Islet precursor cell (in vitro differentiated cells): ENCODE measurements at regions not wholly inside any gene's neighbourhood (a gene's known extent, or its start where the extent isn't known, plus 50 kb on each side); places are given as distances from the start of the nearest gene placed in this dataset.
"Not testable (repeated sequence)": the region's sequence is repeated elsewhere in the genome, so short reads cannot be mapped to it uniquely, and the experiment has no call there.

Experiments
- DNase-seq: peaks from one replicate; pipeline ENCODE4 v3.0.0-alpha.2; 2018

DNA sequence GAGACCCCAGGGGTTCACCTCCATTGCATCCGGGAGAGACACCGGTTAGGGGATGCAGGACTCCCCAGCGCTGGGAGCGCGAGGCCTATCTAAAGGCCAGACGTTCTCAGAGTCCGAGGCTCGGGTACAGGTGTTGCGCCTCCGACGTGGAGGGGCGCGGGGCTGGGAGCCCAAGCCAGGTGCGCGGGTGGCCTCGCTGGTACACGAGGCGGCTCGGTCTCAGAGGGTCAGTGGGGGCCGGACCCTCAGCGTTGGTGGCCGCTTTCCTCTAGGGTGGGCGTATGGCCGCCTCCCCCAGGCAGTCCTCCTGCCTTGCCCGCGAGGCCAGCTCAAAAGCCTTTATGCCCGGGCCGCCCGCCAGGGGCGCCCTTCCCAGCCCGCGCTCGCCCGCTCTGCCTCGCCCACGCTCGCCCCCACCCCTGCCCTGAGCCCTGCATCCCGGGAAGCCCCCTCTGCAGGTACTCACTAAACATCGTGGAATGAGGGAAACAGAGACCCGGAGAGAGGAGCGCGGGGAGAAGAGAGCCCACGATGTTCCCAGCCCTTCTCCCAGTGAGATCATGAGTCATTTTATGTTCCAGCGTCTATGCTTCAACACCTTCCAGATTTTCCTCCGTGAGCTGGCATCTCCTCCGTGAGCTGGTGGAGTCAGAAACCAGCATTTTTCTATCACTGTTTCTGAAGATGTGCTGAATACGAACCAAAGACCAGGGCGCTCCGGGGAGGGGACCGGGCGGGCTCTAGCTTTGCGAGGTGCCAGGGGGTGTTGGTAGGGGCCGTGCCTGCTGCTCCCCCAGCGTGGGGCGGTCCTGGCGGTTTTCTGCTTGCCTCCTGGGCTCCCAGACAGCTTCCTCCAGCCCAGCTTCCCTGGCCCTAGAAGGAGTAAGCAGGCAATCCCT lies 73.8 kb downstream of the DIO3 start:
- DNase-seq: no peak

DNA sequence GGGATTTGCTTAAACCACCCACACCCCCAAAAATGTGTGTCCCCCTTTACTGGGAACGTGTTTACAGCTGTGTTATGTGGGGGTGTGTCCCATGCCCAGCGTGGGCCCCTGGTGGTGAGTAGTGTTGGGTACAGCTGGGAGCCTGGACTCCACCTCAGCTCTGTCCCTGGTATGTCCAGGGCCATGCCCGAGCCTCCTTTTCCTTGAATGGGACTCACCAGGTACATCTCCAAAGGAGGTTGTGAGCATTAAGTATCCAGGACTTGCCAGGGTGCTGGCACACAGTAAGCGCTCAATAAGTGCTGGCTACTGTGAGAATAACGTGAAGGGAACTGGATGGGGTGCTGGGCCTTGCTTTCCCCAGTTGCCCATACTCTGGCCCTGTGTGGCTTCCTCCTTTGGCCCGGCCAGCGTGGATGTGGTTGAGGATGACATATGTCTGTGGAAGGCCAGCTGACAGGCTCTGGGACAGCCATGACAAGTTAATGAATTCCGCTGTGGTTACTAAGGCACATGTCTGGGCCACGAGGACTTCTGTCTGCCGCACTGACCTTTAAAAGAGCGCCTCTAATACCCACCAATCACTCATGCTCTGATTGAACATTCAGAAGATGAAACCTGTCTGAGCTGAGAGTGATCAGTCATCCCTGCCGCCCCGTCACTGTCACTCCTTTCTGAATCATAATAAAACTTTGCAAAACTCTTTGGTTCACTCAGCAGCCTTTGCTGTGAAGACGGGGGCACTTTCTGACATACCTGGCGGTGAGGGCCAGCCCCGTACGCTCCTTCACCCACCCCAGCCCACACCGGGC lies 74.7 kb downstream of the DIO3 start:
- no peak for DNase-seq

DNA sequence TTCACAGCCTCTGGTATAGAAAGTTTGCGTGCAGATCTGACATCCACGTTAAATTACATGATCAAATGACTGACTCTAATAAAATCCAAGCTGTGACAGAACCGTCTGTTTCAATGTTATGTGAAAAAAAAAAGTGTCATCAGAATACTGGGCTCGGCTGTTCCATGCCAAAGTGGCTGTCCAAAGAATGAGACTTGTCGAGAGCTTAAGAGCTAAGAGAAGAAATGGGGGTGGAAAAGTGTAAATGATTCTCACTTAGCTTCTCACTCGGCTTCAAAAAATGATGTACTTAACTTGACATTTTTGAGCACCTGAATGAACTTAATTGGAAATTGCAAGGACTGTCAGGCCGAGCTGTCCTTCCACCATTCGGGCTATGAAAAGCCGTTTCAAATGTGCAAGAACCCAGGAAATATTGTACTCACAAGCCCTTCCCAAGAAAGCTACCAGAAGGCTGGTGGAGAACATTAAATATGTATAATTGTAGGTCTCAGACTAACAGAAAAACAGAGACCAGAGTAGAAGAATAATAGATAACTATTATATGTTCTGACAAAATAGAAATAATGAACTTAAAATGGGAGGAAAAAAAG lies 78.0 kb downstream of the DIO3 start:
- no peak for DNase-seq

DNA sequence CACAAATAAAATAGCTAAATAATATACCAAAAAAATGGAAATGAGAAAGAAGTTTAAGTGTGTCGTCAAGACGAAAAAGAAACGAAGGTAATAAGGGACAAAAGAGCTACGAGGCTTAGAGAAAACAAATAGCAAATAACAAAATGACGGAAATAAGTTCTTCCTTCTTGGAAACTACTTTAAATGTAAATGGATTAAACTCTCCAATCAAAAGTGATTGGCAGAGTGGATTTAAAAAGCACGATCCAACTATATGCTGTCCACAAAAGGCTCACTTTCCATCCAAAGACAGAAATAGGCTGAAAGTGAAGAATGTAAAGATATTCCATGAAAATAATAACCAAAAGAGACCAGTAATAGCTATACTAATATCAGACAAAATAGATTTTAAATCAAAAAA lies 82.4 kb downstream of the DIO3 start:
- no peak for DNase-seq

DNA sequence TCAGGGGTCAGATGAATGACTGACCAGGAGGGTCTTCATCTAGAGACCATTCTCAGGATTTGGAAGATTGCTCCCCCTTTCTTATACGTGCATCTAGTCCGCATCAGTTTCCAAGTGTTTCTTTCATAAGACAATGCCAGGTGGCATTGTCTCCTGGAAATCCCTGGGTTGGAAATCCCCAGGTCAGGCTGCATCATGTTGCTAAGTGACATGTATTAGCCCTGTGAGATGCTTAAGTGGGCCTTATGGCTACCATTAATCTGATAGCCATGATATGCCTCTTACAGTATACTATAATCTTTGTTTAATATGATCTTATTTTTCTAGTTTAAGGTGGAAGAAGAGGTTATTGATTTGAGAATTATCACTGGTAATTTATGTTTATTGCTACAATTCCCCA lies 92.8 kb downstream of the DIO3 start:
- no peak for DNase-seq

DNA sequence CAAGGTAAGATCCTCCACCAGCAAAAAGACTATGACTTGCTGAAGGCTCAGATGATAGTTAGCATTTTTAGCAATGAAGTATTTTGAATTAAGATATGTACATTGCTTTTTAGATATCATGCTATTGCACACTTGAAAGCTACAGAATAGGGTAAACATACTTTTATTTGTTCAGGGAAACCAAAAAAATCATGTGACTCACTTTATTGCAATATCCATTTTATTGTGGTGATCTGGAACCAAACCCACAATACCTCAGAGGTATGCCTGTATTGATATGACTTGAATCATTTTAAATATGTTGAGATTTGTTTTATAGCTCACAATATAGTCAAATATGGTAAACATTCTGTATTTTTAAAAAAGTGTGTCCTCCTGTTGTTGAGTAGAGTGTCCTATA lies 96.1 kb downstream of the DIO3 start:
- DNase-seq: no peak

DNA sequence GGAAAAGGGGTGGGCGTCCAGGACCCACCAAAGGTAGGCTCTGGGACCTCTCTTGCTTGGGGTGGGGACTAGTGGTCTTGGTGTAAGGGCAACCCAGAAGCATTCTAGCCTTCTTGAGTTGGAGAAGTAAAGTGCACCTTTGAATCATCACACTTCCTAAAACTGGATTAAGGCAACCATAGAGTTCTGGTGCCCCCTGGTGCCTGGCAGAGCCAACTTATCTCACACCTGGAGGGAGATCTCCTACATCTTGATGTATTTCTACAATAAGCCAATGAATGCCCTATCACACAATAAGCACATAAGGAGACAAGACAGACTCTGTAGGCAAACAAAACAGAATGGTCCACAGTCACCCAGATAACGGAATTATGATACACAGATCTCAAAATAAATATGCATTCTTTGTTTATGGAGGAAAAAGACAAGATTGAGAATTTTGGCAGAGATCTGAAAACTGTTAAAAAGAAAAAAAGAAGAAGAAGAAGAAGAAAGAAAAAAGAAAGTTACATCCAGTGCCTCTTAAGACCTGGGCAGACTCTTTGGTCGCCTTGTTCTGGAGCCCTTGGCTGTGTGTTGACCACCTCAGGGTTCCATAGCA lies 95.9 kb upstream of the PPP2R5C start:
- DNase-seq: peak; percentile 74

DNA sequence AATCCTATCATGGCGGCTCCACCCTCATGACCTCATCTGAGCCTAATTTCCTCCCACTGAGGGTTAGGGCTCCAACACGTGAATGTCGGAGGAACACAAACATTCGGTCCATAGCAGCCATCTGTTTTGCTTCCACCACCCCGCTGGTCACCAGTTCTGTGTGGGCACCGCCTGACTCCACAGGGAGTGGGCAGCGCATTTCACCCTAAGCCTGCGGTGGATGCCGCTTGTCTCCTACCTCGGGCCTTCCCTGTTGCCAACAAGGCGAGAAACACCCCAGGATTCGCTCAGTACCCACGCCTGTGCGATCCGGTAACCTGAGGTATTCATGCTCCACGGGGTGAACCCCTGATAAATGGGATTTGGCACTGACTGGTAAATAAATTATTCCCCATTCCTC lies 95.2 kb upstream of the PPP2R5C start:
- no peak for DNase-seq

DNA sequence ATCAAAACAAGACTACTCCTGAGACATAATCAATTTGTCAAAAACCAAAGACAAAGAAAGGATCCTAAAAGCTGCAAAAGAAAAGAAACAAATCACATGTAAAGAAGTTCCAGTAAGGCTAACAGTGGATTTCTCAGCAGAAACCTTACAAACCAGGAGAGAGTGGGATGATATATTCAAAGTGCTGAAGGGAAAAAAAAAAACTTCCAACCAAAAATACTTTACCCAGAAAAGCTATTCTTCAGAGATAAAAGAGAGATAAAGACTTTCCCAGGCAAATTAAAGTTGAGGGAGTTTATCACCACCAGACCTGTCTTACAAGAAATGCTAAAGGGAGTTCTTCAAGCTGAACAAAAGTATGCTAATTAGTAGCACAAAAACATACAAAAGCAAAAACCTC lies 91.9 kb upstream of the PPP2R5C start:
- DNase-seq: no peak

DNA sequence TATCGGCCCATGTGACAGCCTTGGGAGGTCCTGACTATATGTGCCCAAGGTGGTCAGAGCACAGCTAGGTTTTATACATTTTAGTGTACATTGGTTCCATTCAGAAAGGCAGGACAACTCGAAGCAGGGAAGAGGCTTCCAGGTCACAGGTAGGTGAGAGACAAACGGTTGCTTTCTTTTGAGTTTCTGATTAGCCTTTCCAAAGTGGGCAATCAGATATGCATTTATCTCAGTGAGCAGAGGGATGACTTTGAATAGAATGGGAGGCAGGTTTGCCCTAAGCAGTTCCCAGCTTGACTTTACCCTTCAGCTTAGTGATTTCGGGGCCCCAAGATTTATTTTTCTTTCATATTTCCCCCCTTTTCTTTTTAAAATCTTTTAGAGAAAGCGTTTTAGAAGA lies 87.6 kb upstream of the PPP2R5C start:
- no peak for DNase-seq

DNA sequence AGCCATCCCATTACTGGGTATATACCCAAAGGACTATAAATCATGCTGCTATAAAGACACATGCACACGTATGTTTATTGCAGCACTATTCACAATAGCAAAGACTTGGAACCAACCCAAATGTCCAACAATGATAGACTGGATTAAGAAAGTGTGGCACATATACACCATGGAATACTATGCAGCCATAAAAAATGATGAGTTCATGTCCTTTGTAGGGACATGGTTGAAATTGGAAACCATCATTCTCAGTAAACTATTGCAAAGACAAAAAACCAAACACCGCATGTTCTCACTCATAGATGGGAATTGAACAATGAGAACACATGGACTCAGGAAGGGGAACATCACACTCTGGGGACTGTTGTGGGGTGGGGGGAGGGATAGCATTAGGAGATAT lies 85.7 kb upstream of the PPP2R5C start:
- not testable (repeated sequence) for DNase-seq

DNA sequence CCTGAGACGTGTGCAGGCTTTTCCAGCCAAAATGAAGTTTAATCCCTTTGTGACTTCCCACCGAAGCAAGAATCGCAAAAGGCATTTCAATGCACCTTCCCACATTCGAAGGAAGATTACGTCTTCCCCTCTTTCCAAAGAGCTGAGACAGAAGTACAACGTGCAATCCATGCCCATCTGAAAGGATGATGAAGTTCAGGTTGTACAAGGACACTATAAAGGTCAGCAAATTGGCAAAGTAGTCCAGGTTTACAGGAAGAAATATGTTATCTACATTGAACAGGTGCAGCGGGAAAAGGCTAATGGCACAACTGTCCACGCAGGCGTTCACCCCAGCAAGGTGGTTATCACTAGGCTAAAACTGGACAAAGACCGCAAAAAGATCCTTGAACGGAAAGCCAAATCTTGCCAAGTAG lies 83.6 kb upstream of the PPP2R5C start:
- DNase-seq: not testable (repeated sequence)

DNA sequence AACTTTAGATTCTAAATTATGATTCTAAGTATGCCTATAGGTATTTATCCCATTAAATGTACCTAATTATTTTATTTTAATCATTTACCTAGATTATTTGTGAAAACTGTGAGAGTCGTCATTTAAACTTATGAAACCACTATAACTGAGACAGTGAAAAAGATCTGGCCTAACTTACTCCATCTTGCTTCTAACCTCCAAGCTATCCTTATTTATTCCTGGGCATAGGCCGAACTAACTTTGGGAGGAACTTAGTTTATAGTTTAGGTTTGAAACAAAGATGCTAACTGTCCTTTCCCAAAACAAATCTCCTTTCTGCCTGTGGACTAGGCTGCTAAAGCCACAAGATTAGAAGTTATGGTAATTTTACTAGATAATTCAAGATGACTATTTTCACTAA lies 79.7 kb upstream of the PPP2R5C start:
- no peak for DNase-seq

DNA sequence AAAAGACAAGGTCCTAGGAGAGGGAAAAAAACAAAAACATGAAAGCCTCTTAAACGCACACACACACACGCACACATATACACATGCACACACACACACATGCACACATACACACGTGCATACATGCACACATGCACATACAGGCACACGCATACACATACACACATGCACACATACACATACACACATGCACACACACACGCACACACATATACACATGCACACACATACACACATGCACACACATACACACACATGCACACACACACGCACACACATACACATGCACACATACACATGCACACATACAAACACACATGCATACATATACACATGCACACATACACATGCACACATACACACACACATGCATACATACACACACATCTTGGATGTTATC lies 78.1 kb upstream of the PPP2R5C start:
- no peak for DNase-seq

DNA sequence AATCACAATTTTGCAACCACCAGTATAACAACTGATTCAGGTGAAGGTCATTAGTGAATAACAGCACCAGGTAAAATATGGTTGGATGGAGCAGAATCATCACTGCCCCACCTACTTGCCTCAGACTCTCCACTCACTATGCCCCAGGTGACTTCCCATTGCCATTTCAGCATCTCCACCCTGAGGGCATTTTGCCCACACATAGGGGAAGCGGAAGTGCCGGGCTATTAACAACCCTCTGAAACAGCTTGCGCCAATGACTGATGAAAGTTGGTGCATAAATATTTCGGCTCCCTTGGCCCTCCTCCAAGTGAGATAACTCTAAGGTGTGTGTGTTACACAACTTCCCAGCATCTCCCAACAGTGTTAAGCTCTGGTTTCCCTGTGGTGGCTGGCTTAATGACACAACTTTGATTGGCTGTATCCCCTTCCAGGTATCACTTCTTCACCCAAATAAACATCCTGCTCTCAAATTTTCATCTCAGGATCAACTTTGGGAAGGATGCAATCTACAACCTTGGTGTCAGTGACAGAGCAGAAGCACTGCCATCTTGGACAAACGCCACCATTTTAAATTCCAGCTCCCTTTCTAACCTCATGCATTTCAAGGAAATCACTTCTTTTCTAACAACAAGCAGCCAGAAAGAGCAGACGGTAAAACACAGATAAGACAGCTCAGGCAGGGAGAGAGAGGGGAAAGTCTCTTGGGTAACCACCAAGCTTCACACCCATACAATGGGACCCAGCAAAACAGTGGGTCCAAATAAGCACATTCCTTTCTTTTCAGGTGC lies 73.6 kb upstream of the PPP2R5C start:
- DNase-seq: no peak

DNA sequence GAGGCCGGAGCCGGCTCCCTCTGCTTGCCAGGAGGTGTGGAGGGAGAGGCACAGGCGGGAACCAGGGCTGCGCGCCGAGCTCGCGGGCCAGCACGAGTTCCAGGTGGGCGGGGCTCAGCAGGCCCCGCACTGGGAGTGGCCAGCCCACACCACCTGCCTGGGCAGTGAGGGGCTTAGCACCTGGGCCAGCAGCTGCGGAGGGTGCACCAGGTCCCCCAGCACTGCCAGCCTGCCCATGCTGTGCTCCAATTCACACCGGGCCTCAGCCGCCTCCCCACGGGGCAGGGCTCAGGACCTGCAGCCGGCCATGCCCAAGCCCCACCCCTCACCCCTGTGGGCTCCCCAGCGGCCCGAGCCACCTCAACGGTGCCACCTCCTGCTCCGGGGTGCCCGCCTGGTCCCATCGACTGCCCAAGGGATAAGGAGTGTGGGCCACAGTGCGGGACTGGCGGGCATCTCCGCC lies 72.4 kb upstream of the PPP2R5C start:
- no peak for DNase-seq

DNA sequence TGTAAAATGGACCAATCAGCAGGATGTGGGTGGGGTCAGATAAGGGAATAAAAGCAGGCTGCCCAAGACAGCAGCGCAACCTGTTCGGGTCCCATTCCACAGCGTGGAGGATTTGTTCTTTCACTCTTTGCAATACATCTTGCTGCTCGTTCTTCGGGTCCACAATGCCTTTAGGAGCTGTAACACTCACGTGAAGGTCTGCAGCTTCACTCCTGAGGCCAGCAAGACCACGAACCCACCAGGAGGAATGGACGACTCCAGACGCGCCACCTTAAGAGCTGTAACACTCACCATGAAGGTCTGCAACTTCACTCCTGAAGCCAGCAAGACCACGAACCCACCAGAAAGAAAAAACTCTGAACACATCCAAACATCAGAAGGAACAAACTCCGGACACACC lies 71.5 kb upstream of the PPP2R5C start:
- not testable (repeated sequence) for DNase-seq

DNA sequence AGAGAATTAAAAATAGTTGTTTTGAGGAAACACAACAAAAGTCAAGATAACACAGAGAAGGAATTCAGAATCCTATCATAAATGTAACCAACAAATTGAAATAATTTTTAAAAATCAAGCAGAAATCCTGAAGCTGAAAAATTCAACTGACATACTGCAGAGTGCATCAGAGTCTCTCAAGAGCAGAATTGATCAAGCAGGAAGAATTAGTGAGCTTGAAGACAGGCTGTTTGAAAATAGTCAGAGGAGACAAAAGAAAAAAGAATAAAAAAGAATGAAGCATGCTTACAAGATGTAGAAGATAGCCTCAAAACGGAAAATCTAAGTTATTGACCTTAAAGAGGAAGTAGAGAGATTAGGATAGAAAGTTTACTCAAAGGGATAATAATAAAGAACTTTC lies 65.8 kb upstream of the PPP2R5C start:
- no peak for DNase-seq

DNA sequence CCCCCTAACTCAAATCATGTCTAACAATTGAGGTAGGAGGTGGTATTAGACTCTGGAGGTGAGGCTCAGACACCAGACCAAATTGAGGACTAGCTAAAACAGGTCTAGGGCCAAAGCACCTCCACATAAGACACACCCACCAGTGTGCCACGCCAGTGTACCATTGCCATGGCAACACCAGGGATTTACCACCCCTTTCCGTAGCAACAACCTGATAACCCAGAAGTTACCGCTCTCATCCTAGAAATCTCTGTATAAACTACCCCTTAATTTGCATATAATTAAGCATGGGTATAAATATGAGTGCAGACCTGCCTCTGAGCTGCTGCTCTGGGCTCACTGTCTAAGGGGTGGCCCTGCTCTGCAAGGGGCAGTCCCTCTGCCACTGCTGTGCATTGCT lies 57.4 kb upstream of the PPP2R5C start:
- no peak for DNase-seq

DNA sequence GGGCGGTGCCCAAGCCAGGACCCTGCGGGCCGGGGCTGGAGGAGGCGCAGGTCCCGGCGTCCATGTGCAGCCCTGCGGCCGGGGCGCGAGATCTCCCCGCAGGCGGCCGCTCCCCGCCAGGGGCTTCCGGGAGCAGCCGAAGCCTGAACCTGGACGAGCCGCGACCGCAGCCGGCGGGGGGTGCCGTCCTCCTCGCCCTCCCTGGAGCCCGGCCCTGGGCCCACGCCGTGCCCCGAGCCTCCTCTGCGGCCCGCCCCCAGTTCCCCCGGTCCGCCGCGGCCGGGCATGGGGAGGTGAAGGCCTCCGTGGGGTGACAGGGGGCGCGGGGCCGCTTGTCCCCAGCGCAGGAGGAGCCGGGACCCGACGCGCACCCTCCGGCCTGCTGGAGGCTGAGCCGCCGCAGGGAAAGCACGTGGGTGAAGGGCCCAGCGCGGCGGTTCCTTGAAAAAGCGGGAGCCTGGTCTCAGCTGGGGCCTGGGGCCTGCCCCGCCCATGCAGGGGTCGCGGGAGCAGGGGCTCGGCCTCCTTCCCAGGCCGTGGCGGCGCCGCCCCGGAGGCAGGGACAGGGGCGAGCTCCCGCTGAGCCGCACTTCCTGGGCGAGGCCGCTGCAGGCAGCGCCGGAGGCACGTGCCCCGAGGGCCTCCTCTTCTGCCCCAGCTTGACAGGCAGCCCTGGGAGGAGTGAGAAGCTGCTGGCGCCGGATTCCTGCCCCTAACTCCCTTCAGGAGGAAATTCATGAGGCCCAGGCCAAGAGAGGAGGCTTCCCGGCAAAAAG lies 55.6 kb upstream of the PPP2R5C start:
- DNase-seq: peak; percentile 84

DNA sequence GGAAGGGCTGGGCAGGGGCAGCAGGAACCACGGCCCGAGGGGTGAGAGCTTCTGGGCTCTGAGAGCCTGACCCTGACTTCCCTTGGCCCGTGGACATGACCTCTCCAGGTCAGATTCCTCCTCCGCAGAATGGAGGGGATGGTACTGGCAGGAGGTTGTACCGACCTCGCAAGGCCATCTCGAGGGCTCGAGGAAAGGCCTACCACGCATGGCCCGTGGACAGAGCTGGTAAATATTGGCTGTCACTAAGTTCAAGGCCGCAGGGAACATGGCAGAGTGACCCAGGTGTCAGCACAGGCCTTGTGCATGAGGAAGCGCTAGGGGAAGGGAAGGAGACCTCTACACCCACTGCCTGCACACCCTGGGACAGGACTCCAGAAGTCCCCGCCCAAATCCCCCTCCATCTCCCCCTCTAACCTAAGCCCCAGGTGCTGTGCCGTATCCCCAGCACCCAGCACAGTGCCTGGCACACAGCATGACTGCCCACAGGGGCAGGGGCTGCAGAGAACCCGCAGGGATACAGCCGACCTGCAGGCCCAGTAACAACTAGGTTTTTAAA lies 54.9 kb upstream of the PPP2R5C start:
- no peak for DNase-seq
